Ovary (tissue), 7 donors: ENCODE measurements at regions not wholly inside any gene's neighbourhood (a gene's known extent, or its start where the extent isn't known, plus 50 kb on each side); places are given as distances from the start of the nearest gene placed in this dataset.

Source experiments
- DNase-seq, 5 donors: peaks; one replicate each; pipeline ENCODE4 v3.0.0-alpha.2; 2019 to 2020
- H3K27ac ChIP-seq, 2 donors: fragments of 200-600 bp; one replicate each; pipeline versions ENCODE4 v1.5.1 to v1.8.0; 2019 to 2022
- H3K27me3 ChIP-seq: fragments of 200-600 bp; one replicate; pipeline ENCODE4 v1.8.0; 2022
- H3K36me3 ChIP-seq: fragments of 200-600 bp; sonication (generic); one replicate; pipeline ENCODE4 v1.5.1; 2019
- H3K4me1 ChIP-seq: one replicate; pipeline ENCODE4 v1.8.1; 2013; ENCODE audit warnings: mild to moderate bottlenecking, moderate library complexity; ENCODE audit not compliant: insufficient read depth
- H3K4me3 ChIP-seq: fragments of 200-600 bp; sonication (generic); one replicate; pipeline ENCODE4 v1.5.1; 2017
- H3K9me3 ChIP-seq, 2 donors: fragments of 200-600 bp in 1 of 2; sonication (generic) in 1 of 2; one replicate each; pipeline versions ENCODE4 v1.5.1 to v1.8.1; 2013 to 2019; ENCODE audit warnings: mild to moderate bottlenecking in 1 of 2, moderate library complexity in 1 of 2
- CTCF ChIP-seq, 3 donors: fragments of 450-650 bp in 2 of 3; fragments of 200-600 bp in 1 of 3; IDR thresholded peaks; one replicate each; pipeline versions ENCODE4 v1.5.1 to v1.8.0; 2016 to 2022; ENCODE audit warnings: antibody characterized with exemption in 3 of 3, mild to moderate bottlenecking in 1 of 3
- EP300 ChIP-seq: sonication (generic); formaldehyde crosslinking; IDR thresholded peaks from one replicate; pipeline ENCODE4 v1.6.1; 2017; ENCODE audit warnings: antibody characterized with exemption
- POLR2A ChIP-seq: fragments of 450-650 bp; IDR thresholded peaks from one replicate; pipeline ENCODE4 v1.6.1; 2017; ENCODE audit warnings: antibody characterized with exemption, mild to moderate bottlenecking, moderate library complexity
- WGBS, 3 donors: extraction: QIAGEN DNeasy Blood & Tissue Kit in 1 of 3; methylation state at CpG; one replicate each; pipeline versions ENCODE4 v1.1.5 to v1.1.7; 2013 to 2017; 5-methylcytosine and 5-hydroxymethylcytosine counted together
- intact Hi-C, 4 donors: fragments of 100-400 bp; cut with DNase I; formaldehyde crosslinking; loops; one replicate each; pipeline versions ENCODE4 v1.11.0 to v1.15.1; 2022 to 2023
- donor health status: DM: no; HTN: no; CAD: no; lungs with moderate emphysema.
- donor health status: DM: no; HTN: no; CAD: no.
- donor health status: Bipolar disorder and iron deficiency.
- donor health status: DM: no; HTN: no; CAD: no.
- donor health status: DM: yes; HTN: yes; CAD: no.

GRCh38 chr3:10680796-10681195 lies 135.2 kb upstream of the SLC6A11 start:
- 86 to 87% (median 87%) methylated on average over 7 of the region's 7 CpGs for WGBS, 3 donors
- intact Hi-C loops = no loop called here
- Histone ChIP-seq H3K27ac (no peak overlapping the region), H3K27me3 (no peaks in the 10 kb centered on the region), H3K9me3 (no peaks in the 10 kb centered on the region), H3K4me3 (no peak overlapping the region), H3K4me1 (no peaks in the 10 kb centered on the region), H3K36me3 (no peaks in the 10 kb centered on the region)
- no peak for DNase-seq
- TF ChIP-seq POLR2A (no peak), CTCF (IDR thresholded peaks at IDR 0.05) (no peak), EP300 (no peak)

DNA sequence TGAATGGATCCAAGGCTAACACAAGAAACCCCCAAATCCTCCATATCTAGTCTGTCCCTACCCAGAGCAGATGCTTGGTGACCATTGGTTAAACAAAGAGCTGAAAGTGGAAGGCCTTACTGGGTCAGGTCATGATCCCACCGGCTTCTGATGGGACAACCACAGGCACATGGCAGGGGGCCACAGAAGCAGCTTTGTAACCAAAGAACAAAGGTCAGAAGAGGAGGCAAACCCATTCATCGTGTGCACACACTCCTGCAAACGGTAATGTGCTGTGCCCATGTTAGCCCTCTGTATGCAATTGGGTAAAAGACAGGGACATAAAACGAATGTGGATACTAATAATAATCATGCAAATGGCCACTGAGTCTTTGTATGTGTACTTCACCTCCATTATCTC lies 133.3 kb upstream of the SLC6A11 start:
- H3K4me3 ChIP-seq = no peak overlapping the region

DNA sequence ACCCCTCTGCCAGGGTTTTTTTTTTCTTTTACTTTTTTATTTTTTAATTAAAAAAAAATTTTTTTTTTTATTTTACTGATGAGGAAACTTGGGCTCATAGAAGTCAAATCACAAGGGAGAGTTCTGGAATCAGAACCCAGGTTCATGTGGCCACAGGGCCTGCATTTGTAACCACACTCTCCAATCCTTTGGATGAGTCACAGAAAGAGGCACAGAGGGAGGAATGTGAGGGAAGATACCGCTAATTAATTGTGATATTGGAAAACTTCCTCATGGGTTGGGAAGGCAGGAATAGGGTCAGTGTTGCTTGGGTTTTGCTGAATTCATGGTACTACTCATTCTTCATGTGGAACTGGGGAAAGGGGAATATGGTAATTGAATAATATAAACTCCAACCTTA lies 132.9 kb upstream of the SLC6A11 start:
- H3K27ac ChIP-seq = no peak overlapping the region
- no peaks in the 10 kb centered on the region for H3K27me3 ChIP-seq
- TF ChIP-seq EP300 = no peak
- TF ChIP-seq CTCF (IDR thresholded peaks at IDR 0.05) = no peak
- no peak for TF ChIP-seq POLR2A
- H3K4me1 ChIP-seq = no peaks in the 10 kb centered on the region
- WGBS, 3 donors = 0 to 39% (median 32%) methylated on average over 1 of the region's 1 CpG
- H3K36me3 ChIP-seq = no peaks in the 10 kb centered on the region
- no peak overlapping the region for H3K4me3 ChIP-seq
- no peaks in the 10 kb centered on the region for H3K9me3 ChIP-seq
- DNase-seq = no peak
- intact Hi-C loops = no loop called here

More for the DNA sequence above, 133.3 kb upstream of the SLC6A11 start:
- H3K9me3 ChIP-seq = no peaks in the 10 kb centered on the region
- H3K4me1 ChIP-seq = no peaks in the 10 kb centered on the region
- H3K36me3 ChIP-seq = no peaks in the 10 kb centered on the region
- DNase-seq = no peak
- no peaks in the 10 kb centered on the region for H3K27me3 ChIP-seq
- TF ChIP-seq POLR2A (no peak), CTCF (IDR thresholded peaks at IDR 0.05) (no peak), EP300 (no peak)
- intact Hi-C loops = no loop called here
- 47 to 68% (median 57%) methylated on average over 4 of the region's 4 CpGs for WGBS, 3 donors
- no peak overlapping the region for H3K27ac ChIP-seq

DNA sequence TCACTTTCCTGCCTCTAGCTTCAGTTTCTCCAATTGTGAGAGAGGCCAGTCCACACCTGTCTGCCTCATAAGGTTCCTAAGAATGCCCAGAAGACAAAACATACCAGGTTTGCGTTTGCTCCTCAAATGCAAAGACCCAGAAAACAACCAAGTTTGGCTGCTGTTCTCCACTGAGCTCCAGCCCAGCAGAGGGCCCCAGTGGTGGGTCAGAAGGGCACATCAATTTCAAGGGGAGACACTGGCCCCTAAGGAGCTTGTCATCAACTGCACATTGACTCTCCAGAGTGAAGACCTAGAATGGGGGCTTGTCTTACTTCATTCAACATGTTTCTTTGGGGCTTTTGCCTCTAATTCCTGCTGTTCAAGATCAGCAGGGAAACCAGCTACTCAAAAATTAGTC lies 127.9 kb upstream of the SLC6A11 start:
- H3K4me3 ChIP-seq = no peak overlapping the region
- DNase-seq = no peak
- WGBS, 3 donors = 42 to 64% (median 46%) methylated on average over 1 of the region's 1 CpG
- no peaks in the 10 kb centered on the region for H3K9me3 ChIP-seq
- no peak overlapping the region for H3K27ac ChIP-seq
- intact Hi-C loops = no loop called here
- TF ChIP-seq EP300 (no peak), POLR2A (no peak), CTCF (IDR thresholded peaks at IDR 0.05) (no peak)
- H3K36me3 ChIP-seq = no peaks in the 10 kb centered on the region
- no peaks in the 10 kb centered on the region for H3K27me3 ChIP-seq
- no peaks in the 10 kb centered on the region for H3K4me1 ChIP-seq
